GM12878 (cell line): ENCODE measurements at regions not wholly inside any gene's neighbourhood (a gene's known extent, or its start where the extent isn't known, plus 50 kb on each side); places are given as distances from the start of the nearest gene placed in this dataset.

Experiments used
- ATAC-seq: fragments of 200-7000 bp; cut with Tn5 transposase; 3 replicates; pipeline ENCODE4 v1.9.1; 2020; ENCODE audit warnings: mild to moderate bottlenecking, moderate library complexity
- BruUV-seq: library from RNA; stranded (reverse); fragments of 400-500 nt; replicated peaks from 2 replicates; lab custom pipeline; 2021; lab: Mats Ljungman, UMichigan
- CTCF ChIA-PET: fragments of 300-600 bp; sonication (Branson Sonifier 250); formaldehyde crosslinking; extraction: SDS; loops from one replicate; lab custom pipeline; 2021; ENCODE audit warnings: inconsistent platforms; lab: Yijun Ruan, JAX
- POLR2A ChIA-PET: fragments of 350-600 bp; formaldehyde crosslinking; extraction: SDS; loops from one replicate; lab custom pipeline; 2021; ENCODE audit warnings: inconsistent platforms; lab: Charles Lee
- RAD21 ChIA-PET: fragments of 300-600 bp; sonication (Branson Sonifier 250); formaldehyde crosslinking; loops from one replicate; lab custom pipeline; 2023; ENCODE audit warnings: antibody characterized with exemption; ENCODE audit not compliant: unreplicated experiment; lab: Charles Lee
- SMC1A ChIA-PET: fragments of 300-600 bp; sonication (Branson Sonifier 250); formaldehyde crosslinking; loops from one replicate; lab custom pipeline; 2023; ENCODE audit not compliant: unreplicated experiment, uncharacterized antibody; lab: Charles Lee
- DNase-seq: peaks from one replicate; pipeline ENCODE4 v3.0.0-alpha.2; 2011; ENCODE audit warnings: low read depth, low spot score
- FAIRE-seq: peaks from 3 replicates; lab custom pipeline; 2011; peaks lifted over from hg19 to GRCh38; lab: Jason Lieb, UNC
- H2AFZ ChIP-seq: 2 replicates; pipeline ENCODE4 v1.6.0; 2011; ENCODE audit warnings: low read depth, low read length, control low read depth; ENCODE audit not compliant: control insufficient read depth
- H3K27ac ChIP-seq: 2 replicates; pipeline ENCODE4 v1.5.1; 2011; ENCODE audit warnings: control low read depth; ENCODE audit not compliant: control insufficient read depth, insufficient read depth
- H3K27me3 ChIP-seq, 2 experiments: replicated peaks in 1 of 2; 2 replicates each; pipeline versions ENCODE4 v1.6.0 to v1.6.1; 2011; ENCODE audit warnings: low read length in 1 of 2; ENCODE audit not compliant: control insufficient read depth in 2 of 2, insufficient read depth in 2 of 2
- H3K36me3 ChIP-seq, 2 experiments: 2 replicates each; pipeline ENCODE4 v1.5.1; 2011; ENCODE audit warnings: low read length in 1 of 2; ENCODE audit not compliant: control insufficient read depth in 2 of 2, insufficient read depth in 2 of 2
- H3K4me1 ChIP-seq: 2 replicates; pipeline ENCODE4 v1.6.1; 2011; ENCODE audit warnings: mild to moderate bottlenecking, low read length, moderate library complexity, mixed read lengths; ENCODE audit not compliant: control insufficient read depth, insufficient read depth
- H3K4me2 ChIP-seq: 2 replicates; pipeline ENCODE4 v1.6.0; 2011; ENCODE audit warnings: control low read depth; ENCODE audit not compliant: control insufficient read depth, insufficient read depth
- H3K4me3 ChIP-seq: fragments of 200-600 bp; sonication (generic); 2 replicates; pipeline ENCODE4 v1.5.1; 2016
- H3K79me2 ChIP-seq: 2 replicates; pipeline ENCODE4 v1.6.0; 2011; ENCODE audit warnings: low read length; ENCODE audit not compliant: control insufficient read depth, insufficient read depth
- H3K9ac ChIP-seq: 2 replicates; pipeline ENCODE4 v1.8.0; 2011; ENCODE audit warnings: low read length, control low read depth, mixed read lengths; ENCODE audit not compliant: control insufficient read depth, insufficient read depth
- H3K9me3 ChIP-seq: replicated peaks from 3 replicates; pipeline ENCODE4 v1.5.1; 2011; ENCODE audit warnings: mild to moderate bottlenecking, low read length; ENCODE audit not compliant: control insufficient read depth, insufficient read depth
- H4K20me1 ChIP-seq: 2 replicates; pipeline ENCODE4 v1.6.0; 2011; ENCODE audit not compliant: control insufficient read depth, insufficient read depth
- E4F1 ChIP-seq: fragments of 450-650 bp; IDR thresholded peaks from 2 replicates; pipeline ENCODE4 v1.6.1; 2018; ENCODE audit warnings: borderline replicate concordance, mild to moderate bottlenecking; ENCODE audit not compliant: partially characterized antibody
- IKZF1 ChIP-seq: fragments of 450-650 bp; conservative IDR thresholded peaks from 2 replicates; pipeline ENCODE4 v1.6.1; 2017; ENCODE audit warnings: antibody characterized with exemption, mild to moderate bottlenecking
- IRF5 ChIP-seq: fragments of 450-650 bp; IDR thresholded peaks from 2 replicates; pipeline ENCODE4 v1.6.1; 2017; ENCODE audit warnings: borderline replicate concordance
- JUNB ChIP-seq: IDR thresholded peaks from 2 replicates; pipeline ENCODE4 v1.6.1; 2016; ENCODE audit warnings: antibody characterized with exemption, mild to moderate bottlenecking
- LARP7 ChIP-seq: fragments of 450-650 bp; IDR thresholded peaks from 2 replicates; pipeline ENCODE4 v1.6.1; 2017; ENCODE audit warnings: mild to moderate bottlenecking
- MTA2 ChIP-seq: fragments of 450-650 bp; IDR thresholded peaks from 2 replicates; pipeline ENCODE4 v1.6.1; 2016; ENCODE audit warnings: low read depth, mild to moderate bottlenecking, moderate library complexity
- MXI1 ChIP-seq: fragments of 150-350 bp; IDR thresholded peaks from 2 replicates; pipeline ENCODE4 v1.6.1; 2011; ENCODE audit warnings: low read depth, mild to moderate bottlenecking, inconsistent platforms, low read length, improper control_type of control experiment
- NR2C2 ChIP-seq: IDR thresholded peaks from 2 replicates; pipeline ENCODE4 v1.6.1; 2011; ENCODE audit warnings: borderline replicate concordance, low read depth; ENCODE audit not compliant: control insufficient read depth, insufficient read length
- PAX8 ChIP-seq: fragments of 450-650 bp; IDR thresholded peaks from 2 replicates; pipeline ENCODE4 v1.6.1; 2017; ENCODE audit warnings: mild to moderate bottlenecking, moderate library complexity
- POLR2AphosphoS2 ChIP-seq: IDR thresholded peaks from 2 replicates; pipeline ENCODE4 v1.6.1; 2011; ENCODE audit warnings: low read depth, mild to moderate bottlenecking, low read length, improper control_type of control experiment, moderate library complexity
- RFX5 ChIP-seq: IDR thresholded peaks from 2 replicates; pipeline ENCODE4 v1.6.1; 2011; ENCODE audit warnings: low read depth, low read length, improper control_type of control experiment
- SMC3 ChIP-seq: IDR thresholded peaks from 2 replicates; pipeline ENCODE4 v1.6.1; 2011; ENCODE audit warnings: low read length, improper control_type of control experiment, borderline replicate concordance
- SREBF2 ChIP-seq: IDR thresholded peaks from 2 replicates; pipeline ENCODE4 v1.6.1; 2012; ENCODE audit warnings: mild to moderate bottlenecking, low read length
- STAT1 ChIP-seq: fragments of 450-650 bp; conservative IDR thresholded peaks from 2 replicates; pipeline ENCODE4 v1.6.1; 2014; ENCODE audit warnings: antibody characterized with exemption, mild to moderate bottlenecking
- SUZ12 ChIP-seq: fragments of 200-600 bp; sonication (generic); IDR thresholded peaks from one replicate; pipeline ENCODE4 v1.6.1; 2018; ENCODE audit warnings: antibody characterized with exemption, mild to moderate bottlenecking; ENCODE audit not compliant: unreplicated experiment
- ZSCAN29 ChIP-seq: fragments of 450-650 bp; IDR thresholded peaks from 2 replicates; pipeline ENCODE4 v1.6.1; 2017; ENCODE audit warnings: mild to moderate bottlenecking, moderate library complexity
- WGBS: methylation state at CpG from one replicate; pipeline ENCODE4 v1.1.6; 2016; ENCODE audit warnings: low lambda C conversion rate; ENCODE audit not compliant: insufficient replicate concordance, insufficient coverage; ENCODE audit errors: missing lambda C conversion rate; 5-methylcytosine and 5-hydroxymethylcytosine counted together
- in situ Hi-C: fragments of 300-500 bp; cut with MboI; formaldehyde crosslinking; loops from 9 replicates; pipeline ENCODE4 v1.14.3; 2018; ENCODE audit warnings: mixed read lengths
- intact Hi-C: fragments of 100-400 bp; cut with micrococcal nuclease; formaldehyde crosslinking; loops from one replicate; pipeline ENCODE4 v1.14.2; 2022; ENCODE audit not compliant: unreplicated experiment
- TF ChIP-seq, protein P1 (sequence below): fragments of 450-650 bp; IDR thresholded peaks from 2 replicates; pipeline ENCODE4 v1.6.1; 2017; ENCODE audit warnings: antibody characterized with exemption, mild to moderate bottlenecking, moderate library complexity

- TF ChIP-seq MXI1 (no peak), E4F1 (no peak), IRF5 (no peak), SMC3 (no peak), LARP7 (no peak)
These were observed 326.5 kb upstream of the FMN2 start (continued) for GRCh38 chr1:239765163-239765562.

DNA sequence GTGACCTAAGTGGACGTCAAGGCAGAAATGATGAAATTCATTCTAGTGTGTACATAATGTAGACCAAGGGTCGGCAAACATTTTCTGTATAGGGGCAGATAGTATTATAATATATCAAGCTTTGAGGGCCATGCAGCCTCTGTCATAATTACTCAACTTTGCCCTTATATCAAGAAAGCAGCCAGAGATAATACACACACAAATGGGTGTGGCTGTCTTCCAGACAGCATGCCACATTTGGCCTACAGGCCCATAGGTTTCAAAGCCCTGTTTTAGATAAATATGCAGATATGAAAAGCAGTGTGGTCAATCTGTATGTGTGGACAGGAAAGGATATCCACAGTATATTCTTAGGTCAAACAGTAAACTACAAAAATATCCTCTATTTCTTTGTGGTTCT, 320.1 kb upstream of the FMN2 start:
- no peaks in the 10 kb centered on the region for H3K36me3 ChIP-seq
- FAIRE-seq, result no peak
- no peak overlapping the region for H2AFZ ChIP-seq
- no peak overlapping the region for H3K9ac ChIP-seq
- ChIA-PET POLR2A (no interaction called here), SMC1A (interaction anchor here (0.7 kb wide), 1 partner anchor 1185 kb away, joined by 3 read pairs; no protein-coding TSS in a partner anchor), RAD21 (no interaction called here), CTCF (no interaction called here)
- no peaks in the 10 kb centered on the region for H3K9me3 ChIP-seq
- H3K27ac ChIP-seq, result no peak overlapping the region
- WGBS, result 0% methylated on average over 2 of the region's 2 CpGs
- ATAC-seq, result no peak
- BruUV-seq, result no TSS peak
- no peaks in the 10 kb centered on the region for H4K20me1 ChIP-seq
- intact Hi-C loops (no loop called here), in situ Hi-C loops (no loop called here)
- no peak overlapping the region for H3K4me2 ChIP-seq
- no peak for DNase-seq
- H3K79me2 ChIP-seq, result no peaks in the 10 kb centered on the region
- no peaks in the 10 kb centered on the region for H3K4me1 ChIP-seq
- no peaks in the 10 kb centered on the region for H3K27me3 ChIP-seq
- H3K4me3 ChIP-seq, result no peak overlapping the region
- TF ChIP-seq SREBF2 (no peak), JUNB (no peak), POLR2AphosphoS2 (no peak), NR2C2 (no peak), STAT1 (no peak), SUZ12 (no peak), RFX5 (no peak), PAX8 (no peak), MTA2 (no peak), SMC3 (no peak), IRF5 (no peak), IKZF1 (no peak), ZSCAN29 (no peak)
- TF ChIP-seq, protein P1, sequence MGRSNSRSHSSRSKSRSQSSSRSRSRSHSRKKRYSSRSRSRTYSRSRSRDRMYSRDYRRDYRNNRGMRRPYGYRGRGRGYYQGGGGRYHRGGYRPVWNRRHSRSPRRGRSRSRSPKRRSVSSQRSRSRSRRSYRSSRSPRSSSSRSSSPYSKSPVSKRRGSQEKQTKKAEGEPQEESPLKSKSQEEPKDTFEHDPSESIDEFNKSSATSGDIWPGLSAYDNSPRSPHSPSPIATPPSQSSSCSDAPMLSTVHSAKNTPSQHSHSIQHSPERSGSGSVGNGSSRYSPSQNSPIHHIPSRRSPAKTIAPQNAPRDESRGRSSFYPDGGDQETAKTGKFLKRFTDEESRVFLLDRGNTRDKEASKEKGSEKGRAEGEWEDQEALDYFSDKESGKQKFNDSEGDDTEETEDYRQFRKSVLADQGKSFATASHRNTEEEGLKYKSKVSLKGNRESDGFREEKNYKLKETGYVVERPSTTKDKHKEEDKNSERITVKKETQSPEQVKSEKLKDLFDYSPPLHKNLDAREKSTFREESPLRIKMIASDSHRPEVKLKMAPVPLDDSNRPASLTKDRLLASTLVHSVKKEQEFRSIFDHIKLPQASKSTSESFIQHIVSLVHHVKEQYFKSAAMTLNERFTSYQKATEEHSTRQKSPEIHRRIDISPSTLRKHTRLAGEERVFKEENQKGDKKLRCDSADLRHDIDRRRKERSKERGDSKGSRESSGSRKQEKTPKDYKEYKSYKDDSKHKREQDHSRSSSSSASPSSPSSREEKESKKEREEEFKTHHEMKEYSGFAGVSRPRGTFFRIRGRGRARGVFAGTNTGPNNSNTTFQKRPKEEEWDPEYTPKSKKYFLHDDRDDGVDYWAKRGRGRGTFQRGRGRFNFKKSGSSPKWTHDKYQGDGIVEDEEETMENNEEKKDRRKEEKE, result no peak
